Caco-2 (cell line): ENCODE measurements at regions not wholly inside any gene's neighbourhood (a gene's known extent, or its start where the extent isn't known, plus 50 kb on each side); places are given as distances from the start of the nearest gene placed in this dataset.

ENCODE experiments used
- BruUV-seq: library from RNA; stranded (reverse); fragments of 400-500 nt; replicated peaks from 2 replicates; lab custom pipeline; 2021; lab: Mats Ljungman, UMichigan
- CTCF ChIA-PET: fragments of 300-600 bp; sonication (Branson Sonifier 250); formaldehyde crosslinking; loops from one replicate; lab custom pipeline; 2022; ENCODE audit warnings: antibody characterized with exemption; lab: Charles Lee
- POLR2A ChIA-PET: fragments of 300-600 bp; sonication (Branson Sonifier 250); formaldehyde crosslinking; loops from one replicate; lab custom pipeline; 2022; ENCODE audit warnings: antibody characterized with exemption; lab: Charles Lee
- DNase-seq, 2 experiments: peaks; one replicate each; pipeline versions ENCODE4 v3.0.0 to v3.0.0-alpha.2; 2020 to 2022
- H3K27me3 ChIP-seq: replicated peaks from 2 replicates; pipeline ENCODE4 v1.6.0; 2011; ENCODE audit warnings: low read length; ENCODE audit not compliant: control insufficient read depth, insufficient read depth
- H3K36me3 ChIP-seq: 2 replicates; pipeline ENCODE4 v1.5.1; 2011; ENCODE audit warnings: low read length; ENCODE audit not compliant: control insufficient read depth, insufficient read depth
- H3K4me1 ChIP-seq: fragments of 250-450 bp; sonication (Bioruptor Pico); 2 replicates; pipeline ENCODE4 v1.5.1; 2020; ENCODE audit warnings: mild to moderate bottlenecking
- H3K4me3 ChIP-seq: 2 replicates; pipeline ENCODE4 v1.5.1; 2011; ENCODE audit warnings: low read depth, mild to moderate bottlenecking, control low read depth, low read length
- H3K9me3 ChIP-seq: fragments of 250-450 bp; sonication (Bioruptor Pico); 2 replicates; pipeline ENCODE4 v1.5.1; 2020; ENCODE audit warnings: mild to moderate bottlenecking, moderate library complexity
- H3K27ac Mint-ChIP-seq: one replicate; pipeline ENCODE4 v1.8.0; 2022; ENCODE audit warnings: mixed read lengths; ENCODE audit not compliant: unreplicated experiment
- H3K27me3 Mint-ChIP-seq: one replicate; pipeline ENCODE4 v1.8.0; 2022; ENCODE audit warnings: mixed read lengths; ENCODE audit not compliant: insufficient read depth, unreplicated experiment
- H3K36me3 Mint-ChIP-seq: one replicate; pipeline ENCODE4 v1.8.0; 2022; ENCODE audit warnings: mild to moderate bottlenecking, mixed read lengths; ENCODE audit not compliant: insufficient read depth, unreplicated experiment
- H3K4me1 Mint-ChIP-seq: one replicate; pipeline ENCODE4 v1.8.0; 2022; ENCODE audit warnings: low read depth, mixed read lengths; ENCODE audit not compliant: unreplicated experiment
- H3K4me3 Mint-ChIP-seq: one replicate; pipeline ENCODE4 v1.8.0; 2022; ENCODE audit warnings: mild to moderate bottlenecking, moderate library complexity, mixed read lengths; ENCODE audit not compliant: unreplicated experiment
- H3K9me3 Mint-ChIP-seq: one replicate; pipeline ENCODE4 v1.8.0; 2022; ENCODE audit warnings: mixed read lengths; ENCODE audit not compliant: unreplicated experiment
- CTCF ChIP-seq, 2 experiments: fragments of 200-600 bp in 1 of 2; IDR thresholded peaks; 1 replicate in 1 of 2; 2 replicates in 1 of 2; pipeline versions ENCODE4 v1.5.1 to v1.8.0; 2011 to 2022; ENCODE audit warnings: antibody characterized with exemption in 1 of 2, control low read depth in 1 of 2, inconsistent platforms in 1 of 2, low read depth in 1 of 2, low read length in 1 of 2, mild to moderate bottlenecking in 1 of 2, moderate library complexity in 1 of 2; ENCODE audit not compliant: insufficient read depth in 1 of 2, severe bottlenecking in 1 of 2, unreplicated experiment in 1 of 2
- intact Hi-C: fragments of 100-400 bp; cut with micrococcal nuclease; formaldehyde crosslinking; loops from one replicate; pipeline ENCODE4 v1.10.0; 2022; ENCODE audit not compliant: unreplicated experiment

GRCh38 chr18:78327643-78328042 lies 652.0 kb upstream of the SALL3 start:
- H3K36me3 ChIP-seq, result no peaks in the 10 kb centered on the region
- H3K4me1 Mint-ChIP-seq, result no peaks in the 10 kb centered on the region
- ChIA-PET CTCF (no interaction called here), POLR2A (no interaction called here)
- no TSS peak for BruUV-seq
- no peak for DNase-seq
- H3K4me3 Mint-ChIP-seq, result no peak overlapping the region
- no peaks in the 10 kb centered on the region for H3K27me3 Mint-ChIP-seq
- no peak overlapping the region for H3K27ac Mint-ChIP-seq
- H3K9me3 ChIP-seq, result no peaks in the 10 kb centered on the region
- no peak overlapping the region for H3K4me3 ChIP-seq
- no peaks in the 10 kb centered on the region for H3K27me3 ChIP-seq
- H3K4me1 ChIP-seq, result no peaks in the 10 kb centered on the region
- TF ChIP-seq CTCF (IDR thresholded peaks at IDR 0.05; ENCODE audit: insufficient read depth in 1 of 2, low read depth in 1 of 2, low read length in 1 of 2, severe bottlenecking in 1 of 2, unreplicated experiment in 1 of 2), result no peak
- no peaks in the 10 kb centered on the region for H3K36me3 Mint-ChIP-seq
- no peaks in the 10 kb centered on the region for H3K9me3 Mint-ChIP-seq
- intact Hi-C loops, result no loop called here

- no peak overlapping the region for H3K4me3 ChIP-seq
- H3K4me1 ChIP-seq, result no peaks in the 10 kb centered on the region
- Mint-ChIP-seq H3K4me1 (no peaks in the 10 kb centered on the region), H3K9me3 (no peaks in the 10 kb centered on the region), H3K27me3 (peaks cover 2% of the 10 kb centered on the region), H3K4me3 (no peak overlapping the region), H3K27ac (no peak overlapping the region), H3K36me3 (no peaks in the 10 kb centered on the region)
- ChIA-PET POLR2A (no interaction called here), CTCF (no interaction called here)
- intact Hi-C loops, result no loop called here
- H3K9me3 ChIP-seq, result no peaks in the 10 kb centered on the region
- DNase-seq, result no peak
- H3K36me3 ChIP-seq, result no peaks in the 10 kb centered on the region
- no peak for TF ChIP-seq CTCF (IDR thresholded peaks at IDR 0.05; ENCODE audit: insufficient read depth in 1 of 2, low read depth in 1 of 2, low read length in 1 of 2, severe bottlenecking in 1 of 2, unreplicated experiment in 1 of 2)
- no TSS peak for BruUV-seq
- no peaks in the 10 kb centered on the region for H3K27me3 ChIP-seq
These were observed 648.9 kb upstream of the SALL3 start for GRCh38 chr18:78330766-78331165.

- no peaks in the 10 kb centered on the region for H3K4me1 Mint-ChIP-seq
- no peak overlapping the region for H3K4me3 Mint-ChIP-seq
- intact Hi-C loops, result no loop called here
- no peaks in the 10 kb centered on the region for H3K36me3 Mint-ChIP-seq
- Histone ChIP-seq H3K4me1 (no peaks in the 10 kb centered on the region), H3K9me3 (no peaks in the 10 kb centered on the region), H3K4me3 (no peak overlapping the region), H3K27me3 (no peaks in the 10 kb centered on the region), H3K36me3 (no peaks in the 10 kb centered on the region)
- no peak for DNase-seq
- no peaks in the 10 kb centered on the region for H3K9me3 Mint-ChIP-seq
- ChIA-PET POLR2A (no interaction called here), CTCF (no interaction called here)
- BruUV-seq, result no TSS peak
- no peak overlapping the region for H3K27ac Mint-ChIP-seq
- TF ChIP-seq CTCF (IDR thresholded peaks at IDR 0.05; ENCODE audit: insufficient read depth in 1 of 2, low read depth in 1 of 2, low read length in 1 of 2, severe bottlenecking in 1 of 2, unreplicated experiment in 1 of 2), result no peak
- H3K27me3 Mint-ChIP-seq, result no peaks in the 10 kb centered on the region
These were observed 626.7 kb upstream of the SALL3 start for GRCh38 chr18:78352910-78353309.
